Pulmonary artery endothelial cell (primary cell): ENCODE measurements at regions not wholly inside any gene's neighbourhood (a gene's known extent, or its start where the extent isn't known, plus 50 kb on each side); places are given as distances from the start of the nearest gene placed in this dataset.
"Not testable (repeated sequence)": the region's sequence is repeated elsewhere in the genome, so short reads cannot be mapped to it uniquely, and the experiment has no call there.

ENCODE experiments used
- DNase-seq: peaks from one replicate; pipeline ENCODE4 v3.0.0-alpha.2; 2011; ENCODE audit warnings: low read depth, low spot score

GRCh38 chr2:7523481-7524120 is 606.4 kb downstream of the RNF144A start:
- DNase-seq: no peak

- DNase-seq: no peak
Observed at GRCh38 chr2:7524195-7524594, 607.0 kb downstream of the RNF144A start.

GRCh38 chr2:7525746-7526145 is 608.5 kb downstream of the RNF144A start:
- DNase-seq: no peak

GRCh38 chr2:7527165-7527722 is 610.0 kb downstream of the RNF144A start:
- no peak for DNase-seq

- DNase-seq: no peak
Observed at GRCh38 chr2:7530001-7530400, 612.8 kb downstream of the RNF144A start.

- DNase-seq: no peak
Observed at GRCh38 chr2:7539077-7539476, 621.9 kb downstream of the RNF144A start.

- DNase-seq: no peak
Observed at GRCh38 chr2:7539760-7540159, 622.5 kb downstream of the RNF144A start.

GRCh38 chr2:7552825-7553570 is 635.8 kb downstream of the RNF144A start:
- no peak for DNase-seq

- DNase-seq: no peak
Observed at GRCh38 chr2:7555260-7555659, 638.0 kb downstream of the RNF144A start.

- DNase-seq: no peak
Observed at GRCh38 chr2:7557376-7557775, 640.2 kb downstream of the RNF144A start.

GRCh38 chr2:7559791-7560190 is 642.6 kb downstream of the RNF144A start:
- no peak for DNase-seq

GRCh38 chr2:7566382-7566881 is 649.2 kb downstream of the RNF144A start:
- no peak for DNase-seq

GRCh38 chr2:7567116-7567515 is 649.9 kb downstream of the RNF144A start:
- DNase-seq: not testable (repeated sequence)

- no peak for DNase-seq
Observed at GRCh38 chr2:7567646-7568045, 650.4 kb downstream of the RNF144A start.

GRCh38 chr2:7570247-7570646 is 653.0 kb downstream of the RNF144A start:
- DNase-seq: no peak

- no peak for DNase-seq
Observed at GRCh38 chr2:7571701-7572100, 654.5 kb downstream of the RNF144A start.

- DNase-seq: no peak
Observed at GRCh38 chr2:7572450-7572849, 655.2 kb downstream of the RNF144A start.

GRCh38 chr2:7573166-7573825 is 656.1 kb downstream of the RNF144A start:
- no peak for DNase-seq

GRCh38 chr2:7574385-7574784 is 657.2 kb downstream of the RNF144A start:
- DNase-seq: no peak

GRCh38 chr2:7577769-7578168 is 660.6 kb downstream of the RNF144A start:
- no peak for DNase-seq

GRCh38 chr2:7584017-7584416 is 666.8 kb downstream of the RNF144A start:
- no peak for DNase-seq

- DNase-seq: no peak
Observed at GRCh38 chr2:7586898-7587297, 669.7 kb downstream of the RNF144A start.
